NCI-H1092 treated with DMSO at 0.1 percent for 48 hours (cell line): ENCODE measurements at regions not wholly inside any gene's neighbourhood (a gene's known extent, or its start where the extent isn't known, plus 50 kb on each side); places are given as distances from the start of the nearest gene placed in this dataset.
"Not testable (repeated sequence)": the region's sequence is repeated elsewhere in the genome, so short reads cannot be mapped to it uniquely, and the experiment has no call there.

Source experiments
- DNase-seq: peaks from one replicate; lab custom pipeline; 2025; lab: John Stamatoyannopoulos, UW

DNA sequence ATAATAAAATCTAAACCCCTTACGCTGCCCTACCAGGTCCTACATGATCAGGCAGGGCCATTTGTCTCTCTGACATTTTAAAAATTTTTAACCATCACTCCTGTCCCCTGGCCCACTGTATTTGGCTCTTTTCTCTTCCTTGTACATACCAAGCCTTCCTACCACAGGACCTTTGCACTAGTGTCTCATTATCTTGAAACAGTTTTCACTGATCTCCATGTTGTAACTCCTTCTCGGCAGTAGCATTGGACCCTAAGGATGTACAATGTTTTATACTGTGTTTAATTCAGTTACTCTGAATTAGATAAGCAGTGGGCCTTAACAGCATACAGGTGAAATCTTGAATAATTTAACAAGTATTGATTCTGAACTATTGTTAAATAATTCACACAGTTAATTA is 330.7 kb downstream of the UTRN start:
- no peak for DNase-seq

DNA sequence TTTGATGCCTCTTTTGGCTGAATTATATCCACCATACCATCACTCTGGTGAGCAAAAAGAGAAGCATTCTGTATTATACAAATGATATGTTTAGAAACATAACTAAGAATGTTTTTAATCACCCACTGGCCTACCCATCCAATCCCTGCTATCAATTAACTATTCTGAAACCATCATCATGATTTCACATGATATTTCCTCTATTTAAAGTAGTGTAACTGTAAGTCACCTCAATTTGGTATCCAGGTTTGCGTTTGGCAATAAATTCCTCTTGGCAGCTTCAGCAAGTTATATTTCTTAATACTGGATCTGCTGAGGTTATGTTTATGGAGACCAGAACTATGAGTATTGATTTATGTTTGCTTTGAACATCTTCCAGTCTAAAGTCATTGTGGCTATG is 332.1 kb downstream of the UTRN start:
- DNase-seq: no peak

DNA sequence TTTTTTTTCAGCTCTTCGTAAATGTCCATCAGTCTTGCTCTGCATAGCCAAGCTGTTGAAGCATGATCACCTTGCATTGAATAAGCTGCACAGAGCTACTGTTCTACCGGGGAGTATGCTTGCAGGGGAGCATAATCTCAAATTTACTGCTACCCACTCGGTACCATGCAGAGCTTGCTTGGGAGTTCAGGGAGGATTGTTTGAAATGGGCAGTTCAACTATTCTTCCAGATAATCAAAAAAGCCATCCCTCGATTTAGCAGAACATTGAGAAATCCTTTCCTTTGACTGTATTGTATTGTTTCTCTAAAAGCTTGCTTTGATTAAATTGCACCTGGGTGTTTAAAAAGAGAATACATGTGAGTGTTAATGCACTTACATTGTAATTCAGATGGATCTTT is 332.6 kb downstream of the UTRN start:
- no peak for DNase-seq

DNA sequence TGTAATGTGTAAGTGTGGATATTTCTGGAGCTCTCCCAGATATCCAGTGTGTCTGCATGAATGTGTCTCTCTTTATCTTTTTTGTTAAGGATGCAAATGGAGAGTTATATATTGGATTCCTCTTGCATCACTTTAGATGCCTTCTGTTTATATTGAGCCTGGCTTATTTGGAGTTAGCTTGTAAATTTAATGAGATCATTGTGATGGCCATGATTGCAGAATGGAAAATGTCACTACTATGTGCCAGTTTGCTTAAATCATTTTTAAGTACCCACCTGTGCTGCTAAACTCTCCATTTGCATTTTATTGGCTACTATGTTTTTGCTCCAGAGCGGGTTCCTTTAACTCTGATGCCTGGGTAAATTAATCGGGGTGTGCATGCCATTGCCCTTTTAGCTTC is 334.8 kb downstream of the UTRN start:
- DNase-seq: no peak

DNA sequence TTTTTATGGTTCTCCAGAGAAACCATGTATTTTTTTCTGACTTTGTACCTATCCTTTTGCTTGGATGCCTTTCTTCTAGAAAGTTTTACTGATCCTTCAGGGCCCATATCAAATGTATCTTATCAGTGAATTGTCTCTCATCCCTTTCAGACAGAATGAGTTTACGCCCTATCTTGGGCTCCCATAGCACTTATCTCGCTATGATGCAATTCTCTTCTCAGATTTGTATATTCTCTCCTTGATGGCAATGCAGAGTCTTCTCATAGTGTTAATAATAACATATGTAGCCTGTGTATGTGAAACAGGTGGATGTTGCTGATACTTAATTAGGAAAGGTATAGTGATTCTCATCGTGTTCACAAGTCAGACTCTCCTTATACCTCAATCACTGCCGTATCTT is 336.2 kb downstream of the UTRN start:
- no peak for DNase-seq

DNA sequence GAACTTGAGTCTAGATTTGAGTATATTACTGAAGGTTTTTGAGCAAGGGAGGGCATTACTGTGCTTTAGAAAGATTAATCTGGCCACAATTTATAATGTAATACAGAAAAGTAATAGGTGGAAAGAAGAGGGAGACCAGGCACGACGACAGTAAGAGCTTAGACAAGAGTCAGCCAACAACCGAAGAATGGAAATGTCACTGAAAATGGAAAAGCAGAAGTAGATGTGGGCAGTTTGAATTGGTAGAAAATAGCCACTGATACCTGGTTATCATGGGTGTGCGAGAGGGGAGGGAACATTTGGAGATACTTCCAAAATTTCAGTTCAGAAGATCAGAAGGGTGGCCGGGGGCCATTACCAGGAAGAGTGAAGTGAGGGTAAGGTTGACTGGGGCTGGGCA is 339.1 kb downstream of the UTRN start:
- no peak for DNase-seq

DNA sequence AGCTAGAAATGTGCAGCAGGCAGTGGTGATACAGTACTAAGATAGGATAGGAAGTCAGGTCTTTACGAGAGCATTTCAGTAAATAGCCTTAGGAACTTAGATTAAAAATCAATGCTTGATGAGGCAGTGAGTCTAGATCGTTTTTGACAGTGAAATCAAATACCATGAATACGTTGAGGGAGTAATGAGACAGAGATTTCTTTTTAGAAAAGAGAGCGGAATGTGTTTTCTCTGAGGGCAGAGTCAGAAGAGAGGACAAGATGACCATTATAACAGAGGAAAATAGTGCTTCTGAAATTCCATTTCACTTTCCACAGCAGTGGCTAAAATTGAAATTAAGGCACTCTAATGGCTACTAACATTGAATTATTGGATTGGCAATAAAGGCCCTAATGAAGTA is 339.6 kb downstream of the UTRN start:
- DNase-seq: no peak

GRCh38 chr6:144630857-144631256 is 345.7 kb downstream of the UTRN start:
- DNase-seq: no peak

DNA sequence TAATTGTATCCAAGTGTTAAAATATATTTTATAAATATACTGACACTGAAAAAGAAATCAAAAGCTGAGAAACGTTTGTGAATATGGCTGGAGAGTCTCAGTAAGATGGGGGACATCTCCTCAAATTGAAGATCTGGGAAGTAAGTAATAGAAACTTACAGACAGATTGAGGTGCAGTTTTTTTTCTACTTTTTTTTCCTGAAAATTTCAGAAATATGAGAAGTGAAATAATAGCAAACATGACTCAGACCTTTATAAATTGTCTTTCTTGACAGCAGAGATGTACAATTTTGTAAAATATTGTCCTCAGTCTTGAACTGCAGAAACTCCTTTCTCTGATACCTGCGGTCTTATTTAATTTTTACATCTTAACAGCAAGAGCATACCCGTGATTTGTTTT is 347.1 kb downstream of the UTRN start:
- DNase-seq: no peak

DNA sequence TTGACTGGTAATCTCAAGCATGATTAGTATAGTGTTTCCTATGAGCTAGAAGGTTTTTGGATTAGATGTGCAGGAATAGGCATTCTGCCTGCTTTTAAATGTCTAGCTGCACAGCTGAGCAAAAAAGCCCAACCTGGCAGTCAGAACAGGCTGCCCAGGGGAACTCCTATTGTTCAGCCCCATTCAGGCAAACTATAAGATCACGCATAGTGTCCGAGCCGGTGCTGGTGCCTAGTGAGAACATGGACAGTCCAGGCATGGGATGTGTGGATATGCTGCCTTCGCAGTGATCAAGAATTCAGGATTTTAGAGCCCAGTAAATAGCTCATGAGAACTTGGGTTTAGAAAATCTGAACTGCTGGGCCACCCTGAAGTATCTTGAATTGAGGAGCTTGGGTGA is 348.8 kb downstream of the UTRN start:
- no peak for DNase-seq

DNA sequence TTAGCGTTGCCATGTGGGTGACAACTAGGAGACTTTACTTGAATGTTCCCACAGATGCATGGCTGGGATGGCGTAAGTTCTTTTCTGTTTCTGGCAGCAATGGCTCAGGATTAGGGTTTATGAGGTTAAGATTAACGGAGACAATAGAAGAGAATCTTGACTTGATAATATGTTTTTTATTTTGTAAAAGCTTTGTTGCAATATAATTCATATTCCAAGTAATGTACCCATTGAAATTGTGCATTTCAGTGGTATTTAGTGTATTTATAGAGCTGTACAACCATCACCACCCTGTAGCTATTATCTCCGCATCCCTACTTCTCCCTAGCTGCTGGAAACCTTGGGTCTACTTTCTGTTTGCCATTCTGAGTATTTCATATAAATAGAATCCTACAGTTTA is 349.2 kb downstream of the UTRN start:
- no peak for DNase-seq

DNA sequence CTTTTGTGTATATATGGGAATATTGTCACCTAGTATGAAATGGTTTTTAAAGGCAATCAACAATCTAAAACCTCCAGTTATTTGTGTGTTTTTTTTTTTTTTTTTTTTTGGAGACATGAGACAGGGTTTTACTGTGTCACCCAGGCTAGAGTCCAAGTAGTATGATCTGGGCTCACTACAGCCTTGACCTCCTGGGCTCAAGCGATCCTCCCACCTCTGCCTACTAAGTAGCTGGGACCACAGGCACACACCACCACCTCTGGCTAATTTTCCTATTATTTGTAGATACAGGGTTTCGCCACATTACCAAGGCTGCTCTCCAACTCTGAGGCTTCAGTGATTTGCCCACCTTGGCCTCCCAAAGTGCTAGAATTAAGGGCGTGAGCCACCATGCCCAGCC is 349.9 kb downstream of the UTRN start:
- no peak for DNase-seq

DNA sequence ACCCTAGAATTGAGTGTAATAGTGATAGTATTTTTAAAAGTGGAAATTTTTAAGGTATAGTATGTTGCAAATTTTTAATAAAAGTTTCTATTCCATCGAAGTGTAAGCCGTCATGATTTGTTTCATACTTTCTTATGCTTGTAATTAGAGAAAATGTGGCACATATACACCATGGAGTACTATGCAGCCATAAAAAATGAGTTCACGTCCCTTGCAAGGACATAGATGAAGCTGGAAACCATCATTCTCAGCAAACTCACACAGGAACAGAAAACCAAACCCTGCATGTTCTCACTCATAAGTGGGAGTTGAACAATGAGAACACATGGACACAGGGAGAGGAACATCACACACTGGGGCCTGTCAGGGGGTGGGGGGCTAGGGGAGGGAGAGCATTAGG is 350.9 kb downstream of the UTRN start:
- DNase-seq: not testable (repeated sequence)

DNA sequence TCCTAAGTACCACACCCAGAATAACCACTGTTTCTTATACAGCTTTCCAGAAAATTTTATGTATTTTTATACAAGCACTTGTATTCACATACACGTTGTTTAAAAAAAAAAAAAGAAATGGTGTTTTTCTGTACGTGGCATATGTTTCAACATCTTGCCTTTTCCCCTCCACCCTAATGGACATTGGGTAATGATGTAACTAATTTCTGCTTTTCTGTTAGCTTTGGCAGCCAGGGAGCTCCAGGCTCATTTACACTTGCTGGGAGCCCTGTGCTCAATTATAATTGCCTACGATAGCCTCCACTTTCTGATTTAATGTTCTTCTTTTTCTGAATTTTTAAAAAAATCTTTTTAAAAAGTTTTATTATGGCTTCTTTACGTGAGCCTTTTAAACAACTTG is 352.4 kb downstream of the UTRN start:
- no peak for DNase-seq

DNA sequence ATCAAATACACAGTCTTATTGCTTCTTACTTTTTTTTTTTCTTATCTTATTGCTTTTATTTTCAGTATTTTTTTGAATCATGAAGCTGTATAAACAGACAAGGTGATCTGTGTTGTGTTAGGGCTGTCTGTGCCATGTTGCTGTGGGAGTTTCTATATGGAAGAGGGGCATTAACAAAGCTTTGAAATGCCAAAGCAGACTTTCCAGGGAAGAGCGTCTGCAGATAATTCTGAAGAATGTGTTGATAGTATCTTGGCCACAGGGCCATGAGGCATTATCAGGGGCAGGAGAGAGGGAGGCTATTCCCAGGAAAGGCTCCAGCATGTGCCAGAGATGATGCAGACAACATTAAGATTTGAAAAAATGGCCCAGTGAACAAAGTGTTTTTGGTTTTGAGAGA is 354.5 kb downstream of the UTRN start:
- no peak for DNase-seq

DNA sequence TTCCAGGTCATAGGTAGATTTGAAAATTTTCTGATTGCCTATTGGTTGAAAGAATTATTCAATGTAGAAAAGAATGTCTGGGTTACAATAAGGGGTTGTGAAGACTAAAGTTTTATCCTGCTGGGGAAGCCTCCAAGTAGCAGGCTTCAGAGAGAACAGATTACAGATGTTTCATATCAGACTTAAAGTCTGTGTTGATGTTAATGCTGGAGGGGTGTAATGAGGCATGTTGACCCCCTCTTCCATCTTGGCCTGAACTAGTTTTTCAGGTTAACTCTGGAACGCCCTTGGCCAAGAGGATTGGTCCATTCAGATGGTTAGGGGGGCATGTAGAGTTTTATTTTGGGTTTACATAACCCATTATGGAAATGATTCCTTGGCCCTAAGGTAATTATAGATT is 356.2 kb downstream of the UTRN start:
- no peak for DNase-seq

- no peak for DNase-seq
Observed at GRCh38 chr6:144644776-144645175, 359.6 kb downstream of the UTRN start.

GRCh38 chr6:144646093-144647056 is 361.2 kb downstream of the UTRN start:
- no peak for DNase-seq

DNA sequence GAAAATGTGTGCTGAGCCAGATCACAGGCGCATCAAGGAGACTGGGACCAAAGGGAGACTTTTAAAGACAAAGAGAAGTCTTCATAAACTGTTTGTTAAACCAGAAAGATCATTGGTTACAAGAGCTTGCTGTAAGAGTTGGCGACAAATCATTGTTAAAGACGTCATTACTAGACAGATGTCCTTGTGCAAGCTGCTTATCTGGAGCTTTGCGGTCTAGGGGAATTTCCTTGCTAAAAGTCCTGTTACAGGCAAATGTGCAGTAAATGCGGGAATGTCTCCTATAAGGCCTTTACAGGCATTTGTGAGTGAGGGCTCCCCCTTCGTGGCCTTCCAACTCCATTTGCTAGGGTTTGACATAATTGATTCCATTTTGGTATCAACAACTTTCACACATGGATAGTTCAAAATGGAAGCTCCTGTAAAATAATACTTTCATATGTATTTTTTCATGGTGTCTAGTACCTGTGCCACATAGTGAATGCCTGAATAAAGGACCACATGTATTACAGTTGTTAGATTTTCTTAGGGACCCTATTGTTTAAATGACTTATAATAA is 362.4 kb downstream of the UTRN start:
- no peak for DNase-seq

GRCh38 chr6:144647971-144648651 is 363.0 kb downstream of the UTRN start:
- no peak for DNase-seq

DNA sequence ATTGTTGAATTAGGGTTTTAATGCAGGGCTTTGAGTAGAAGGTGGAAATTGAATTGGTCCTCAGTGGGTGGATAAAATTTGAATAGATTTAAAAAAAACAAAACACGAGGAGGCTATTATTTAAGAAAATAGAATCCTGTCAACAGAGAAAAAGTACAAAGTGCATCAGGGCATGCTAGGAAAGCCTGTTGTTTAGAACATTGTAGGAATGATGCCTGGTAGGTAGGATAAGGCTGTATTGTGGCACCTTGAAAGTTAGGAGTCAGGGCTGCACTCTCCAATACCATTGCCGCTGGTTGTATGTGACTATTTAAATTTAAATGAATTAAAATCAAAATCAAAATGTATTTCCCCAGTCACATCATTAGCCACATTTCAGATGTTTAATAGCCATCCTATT is 363.9 kb downstream of the UTRN start:
- no peak for DNase-seq

- DNase-seq: no peak
Observed at GRCh38 chr6:144651234-144651633, 366.1 kb downstream of the UTRN start.

DNA sequence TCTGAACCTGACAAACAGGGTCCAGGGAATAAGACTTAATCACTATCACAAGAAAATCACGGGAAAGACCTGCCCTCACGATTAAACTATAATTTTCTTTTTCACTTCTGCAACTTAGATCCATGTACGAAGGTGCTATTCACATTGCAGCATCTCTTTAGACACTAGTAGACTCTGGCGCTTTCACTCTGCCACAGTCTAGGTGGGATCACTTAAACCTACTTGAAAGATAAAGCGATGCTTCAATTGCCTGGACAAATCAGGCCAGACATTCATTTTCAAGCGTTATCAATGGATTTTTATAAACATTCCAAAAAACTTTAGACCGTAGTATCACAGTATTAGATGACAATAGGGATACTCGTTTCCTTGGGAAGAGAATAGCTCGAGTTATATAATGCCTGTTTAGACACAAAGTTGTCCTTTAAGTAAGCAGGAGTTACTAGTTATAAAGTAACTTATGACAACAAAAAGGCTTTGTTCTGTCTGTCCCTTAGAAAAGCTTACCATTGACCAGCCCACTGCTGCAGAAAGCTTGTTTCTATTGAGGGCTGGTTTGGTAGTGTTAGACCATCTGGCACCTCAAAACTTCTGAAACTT is 367.3 kb downstream of the UTRN start:
- DNase-seq: no peak
